MCF 10A (cell line): ENCODE measurements at regions not wholly inside any gene's neighbourhood (a gene's known extent, or its start where the extent isn't known, plus 50 kb on each side); places are given as distances from the start of the nearest gene placed in this dataset.

Experiments used
- BruUV-seq: library from RNA; stranded (reverse); fragments of 400-500 nt; replicated peaks from 2 replicates; lab custom pipeline; 2021; lab: Mats Ljungman, UMichigan
- CTCF ChIA-PET: fragments of 300-600 bp; sonication (Branson Sonifier 250); formaldehyde crosslinking; extraction: SDS; loops from one replicate; lab custom pipeline; 2021; ENCODE audit warnings: antibody characterized with exemption, inconsistent platforms; lab: Yijun Ruan, JAX
- POLR2A ChIA-PET: fragments of 300-600, 350-650 bp; sonication (Branson Sonifier 250); formaldehyde crosslinking; extraction: SDS; loops from one replicate; lab custom pipeline; 2020; ENCODE audit warnings: antibody characterized with exemption, inconsistent platforms; lab: Yijun Ruan, JAX
- DNase-seq: peaks from one replicate; pipeline ENCODE4 v3.0.0-alpha.2; 2018; ENCODE audit not compliant: unreplicated experiment
- H3K27ac Mint-ChIP-seq: one replicate; pipeline ENCODE4 v1.8.0; 2022; ENCODE audit warnings: mild to moderate bottlenecking, low read depth, mixed read lengths; ENCODE audit not compliant: unreplicated experiment
- H3K27me3 Mint-ChIP-seq: one replicate; pipeline ENCODE4 v1.8.0; 2022; ENCODE audit warnings: mixed read lengths; ENCODE audit not compliant: insufficient read depth, unreplicated experiment
- H3K36me3 Mint-ChIP-seq: one replicate; pipeline ENCODE4 v1.8.0; 2022; ENCODE audit warnings: mild to moderate bottlenecking, moderate library complexity, mixed read lengths; ENCODE audit not compliant: insufficient read depth, unreplicated experiment
- H3K4me1 Mint-ChIP-seq: one replicate; pipeline ENCODE4 v1.8.0; 2022; ENCODE audit warnings: mixed read lengths; ENCODE audit not compliant: insufficient read depth, unreplicated experiment
- H3K4me3 Mint-ChIP-seq: one replicate; pipeline ENCODE4 v1.8.0; 2022; ENCODE audit warnings: mild to moderate bottlenecking, moderate library complexity, mixed read lengths; ENCODE audit not compliant: unreplicated experiment
- H3K9me3 Mint-ChIP-seq: one replicate; pipeline ENCODE4 v1.8.0; 2022; ENCODE audit warnings: mixed read lengths; ENCODE audit not compliant: unreplicated experiment
- intact Hi-C: fragments of 100-400 bp; cut with micrococcal nuclease; formaldehyde crosslinking; loops from 2 replicates; pipeline ENCODE4 v1.14.1; 2022
- TF ChIP-seq, protein P1 (sequence below): fragments of 200-600 bp; IDR thresholded peaks from one replicate; pipeline ENCODE4 v1.8.0; 2022; ENCODE audit warnings: antibody characterized with exemption, mild to moderate bottlenecking; ENCODE audit not compliant: unreplicated experiment

GRCh38 chr10:83750604-83751003, 388.7 kb upstream of the GHITM start:
- POLR2A ChIA-PET, result no interaction called here
- CTCF ChIA-PET, result interaction anchor here (0.6 kb wide), 1 partner anchor 29 kb away, joined by 3 read pairs; no protein-coding TSS in a partner anchor
- intact Hi-C loops, result no loop called here
- DNase-seq, result no peak
- Mint-ChIP-seq H3K4me1 (no peaks in the 10 kb centered on the region), H3K27me3 (no peaks in the 10 kb centered on the region), H3K36me3 (peaks cover under 1% of the 10 kb centered on the region), H3K4me3 (no peak overlapping the region), H3K27ac (no peak overlapping the region), H3K9me3 (peaks cover 35% of the 10 kb centered on the region)
- TF ChIP-seq, protein P1, sequence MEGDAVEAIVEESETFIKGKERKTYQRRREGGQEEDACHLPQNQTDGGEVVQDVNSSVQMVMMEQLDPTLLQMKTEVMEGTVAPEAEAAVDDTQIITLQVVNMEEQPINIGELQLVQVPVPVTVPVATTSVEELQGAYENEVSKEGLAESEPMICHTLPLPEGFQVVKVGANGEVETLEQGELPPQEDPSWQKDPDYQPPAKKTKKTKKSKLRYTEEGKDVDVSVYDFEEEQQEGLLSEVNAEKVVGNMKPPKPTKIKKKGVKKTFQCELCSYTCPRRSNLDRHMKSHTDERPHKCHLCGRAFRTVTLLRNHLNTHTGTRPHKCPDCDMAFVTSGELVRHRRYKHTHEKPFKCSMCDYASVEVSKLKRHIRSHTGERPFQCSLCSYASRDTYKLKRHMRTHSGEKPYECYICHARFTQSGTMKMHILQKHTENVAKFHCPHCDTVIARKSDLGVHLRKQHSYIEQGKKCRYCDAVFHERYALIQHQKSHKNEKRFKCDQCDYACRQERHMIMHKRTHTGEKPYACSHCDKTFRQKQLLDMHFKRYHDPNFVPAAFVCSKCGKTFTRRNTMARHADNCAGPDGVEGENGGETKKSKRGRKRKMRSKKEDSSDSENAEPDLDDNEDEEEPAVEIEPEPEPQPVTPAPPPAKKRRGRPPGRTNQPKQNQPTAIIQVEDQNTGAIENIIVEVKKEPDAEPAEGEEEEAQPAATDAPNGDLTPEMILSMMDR, result no peak
- no TSS peak for BruUV-seq

- no peak for DNase-seq
- Mint-ChIP-seq H3K4me1 (no peaks in the 10 kb centered on the region), H3K36me3 (no peaks in the 10 kb centered on the region), H3K4me3 (no peak overlapping the region), H3K27ac (no peak overlapping the region), H3K9me3 (peaks cover 33% of the 10 kb centered on the region), H3K27me3 (no peaks in the 10 kb centered on the region)
- intact Hi-C loops, result no loop called here
- TF ChIP-seq, protein P1, result no peak
- BruUV-seq, result no TSS peak
- CTCF ChIA-PET, result no interaction called here
- POLR2A ChIA-PET, result no interaction called here
Measured at GRCh38 chr10:83753490-83753889, 385.8 kb upstream of the GHITM start.

DNA sequence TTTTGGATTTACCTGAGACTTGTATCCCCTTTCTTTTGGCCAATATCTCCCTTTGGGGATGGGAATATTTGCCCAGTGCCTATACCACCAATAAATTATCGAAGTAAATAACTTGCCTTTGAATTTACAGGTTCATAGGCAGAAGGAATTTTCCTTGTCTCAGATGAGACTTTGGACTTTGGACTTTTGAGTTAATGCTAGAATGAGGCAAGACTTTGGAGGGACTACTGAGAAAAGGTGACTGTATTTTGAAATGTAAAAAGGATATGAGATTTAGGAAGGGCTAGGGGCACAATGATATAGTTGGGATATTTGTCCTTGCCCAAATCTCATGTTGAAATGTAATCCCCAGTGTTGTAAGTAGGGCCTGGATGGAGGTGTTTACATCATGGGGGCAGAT, 384.5 kb upstream of the GHITM start:
- H3K27ac Mint-ChIP-seq, result no peak overlapping the region
- peaks cover 33% of the 10 kb centered on the region for H3K9me3 Mint-ChIP-seq

GRCh38 chr10:83760142-83760541, 379.2 kb upstream of the GHITM start:
- peaks cover 14% of the 10 kb centered on the region for H3K4me1 Mint-ChIP-seq
- H3K4me3 Mint-ChIP-seq, result no peak overlapping the region
- H3K27me3 Mint-ChIP-seq, result no peaks in the 10 kb centered on the region
- H3K9me3 Mint-ChIP-seq, result peaks cover 13% of the 10 kb centered on the region
- no TSS peak for BruUV-seq
- ChIA-PET POLR2A (no interaction called here), CTCF (interaction anchor here (0.5 to 0.6 kb wide), 2 partner anchors 83 to 325 kb away, joined by 3 read pairs; no protein-coding TSS in a partner anchor)
- no peak overlapping the region for H3K27ac Mint-ChIP-seq
- no peaks in the 10 kb centered on the region for H3K36me3 Mint-ChIP-seq
- DNase-seq, result no peak
- intact Hi-C loops, result no loop called here
- TF ChIP-seq, protein P1, result no peak

More for the DNA sequence above, 384.5 kb upstream of the GHITM start:
- intact Hi-C loops, result no loop called here
- H3K27me3 Mint-ChIP-seq, result no peaks in the 10 kb centered on the region
- H3K4me3 Mint-ChIP-seq, result no peak overlapping the region
- POLR2A ChIA-PET, result interaction anchor here (1.2 kb wide), 1 partner anchor 9 kb away, joined by 3 read pairs; no protein-coding TSS in a partner anchor
- no peak for DNase-seq
- no peaks in the 10 kb centered on the region for H3K4me1 Mint-ChIP-seq
- no peaks in the 10 kb centered on the region for H3K36me3 Mint-ChIP-seq
- no TSS peak for BruUV-seq
- TF ChIP-seq, protein P1, result no peak
- CTCF ChIA-PET, result interaction anchor here (0.7 kb wide), 1 partner anchor 106 kb away, joined by 5 read pairs; no protein-coding TSS in a partner anchor
